ENCODE measurements at regions not wholly inside any gene's neighbourhood (a gene's known extent, or its start where the extent isn't known, plus 50 kb on each side); places are given as distances from the start of the nearest gene placed in this dataset.

- no peak overlapping the region for H2BK15ac ChIP-seq (ENCODE audit: low read depth, poor library complexity, severe bottlenecking)
- H3K4me1 ChIP-seq (ENCODE audit: control insufficient read depth, insufficient read depth, low read depth, low read length): no peaks in the 10 kb centered on the region
- no peak overlapping the region for H2BK12ac ChIP-seq (ENCODE audit: low read length in 2 of 2)
- no peak overlapping the region for H3K4ac ChIP-seq (ENCODE audit: low read depth in 1 of 2, low read length in 2 of 2)
- no peak overlapping the region for H3K23ac ChIP-seq (ENCODE audit: low read length in 2 of 2)
- H2AK5ac ChIP-seq (ENCODE audit: low read length, severe bottlenecking): no peak overlapping the region
- H3K14ac ChIP-seq (ENCODE audit: low read length in 2 of 2): no peak overlapping the region
- no peak for DNase-seq
- no peak overlapping the region for H3K27ac ChIP-seq (ENCODE audit: low read length, poor library complexity, severe bottlenecking)
- no peak overlapping the region for H3K4me2 ChIP-seq (ENCODE audit: low read length, poor library complexity, severe bottlenecking)
- peaks cover 12% of the 10 kb centered on the region for H3K9me3 ChIP-seq (ENCODE audit: control insufficient read depth, low read length)
- H2BK120ac ChIP-seq (ENCODE audit: low read depth, low read length): no peak overlapping the region
- WGBS: no CpG with 5 or more reads among the region's 1 CpG
- H3K36me3 ChIP-seq (ENCODE audit: control insufficient read depth in 1 of 2, insufficient read depth in 2 of 2, low read depth in 1 of 2, low read length in 2 of 2): no peaks in the 10 kb centered on the region
- H2AFZ ChIP-seq (ENCODE audit: low read depth, low read length): no peak overlapping the region
- H3K79me1 ChIP-seq (replicated peaks; ENCODE audit: low read length, poor library complexity, severe bottlenecking): no peaks in the 10 kb centered on the region
- H3K4me3 ChIP-seq (ENCODE audit: insufficient read depth in 1 of 2, low read depth in 1 of 2, low read length in 2 of 2): no peak overlapping the region
- no peak overlapping the region for H4K91ac ChIP-seq (ENCODE audit: low read length)
- H3K18ac ChIP-seq (ENCODE audit: low read depth in 1 of 2, low read length in 2 of 2): no peak overlapping the region
- peak overlapping the region; percentile 34 for H3K9ac ChIP-seq (ENCODE audit: low read length)
- no peak overlapping the region for H4K8ac ChIP-seq (ENCODE audit: low read length)
- no peak overlapping the region for H2BK5ac ChIP-seq (ENCODE audit: low read depth, low read length, poor library complexity, severe bottlenecking)
- no peaks in the 10 kb centered on the region for H3K27me3 ChIP-seq (ENCODE audit: control insufficient read depth in 1 of 2, insufficient read depth in 1 of 2, low read length in 2 of 2)
These were observed 637.7 kb upstream of the CITED2 start for GRCh38 chr6:140012150-140012549.

- DNase-seq: no peak
- Histone ChIP-seq H3K4me3 (ENCODE audit: insufficient read depth in 1 of 2, low read depth in 1 of 2, low read length in 2 of 2) (no peak overlapping the region), H3K14ac (ENCODE audit: low read length in 2 of 2) (no peak overlapping the region), H3K18ac (ENCODE audit: low read depth in 1 of 2, low read length in 2 of 2) (no peak overlapping the region), H3K23ac (ENCODE audit: low read length in 2 of 2) (no peak overlapping the region), H3K4me2 (ENCODE audit: low read length, poor library complexity, severe bottlenecking) (peak overlapping the region; percentile 9), H3K4ac (ENCODE audit: low read depth in 1 of 2, low read length in 2 of 2) (peak overlapping the region in 1 of 2 experiments; percentile 8), H2BK120ac (ENCODE audit: low read depth, low read length) (no peak overlapping the region), H4K8ac (ENCODE audit: low read length) (no peak overlapping the region), H3K4me1 (ENCODE audit: control insufficient read depth, insufficient read depth, low read depth, low read length) (no peaks in the 10 kb centered on the region), H2BK5ac (ENCODE audit: low read depth, low read length, poor library complexity, severe bottlenecking) (no peak overlapping the region), H3K27me3 (ENCODE audit: control insufficient read depth in 1 of 2, insufficient read depth in 1 of 2, low read length in 2 of 2) (no peaks in the 10 kb centered on the region), H3K9ac (ENCODE audit: low read length) (no peak overlapping the region), H2AFZ (ENCODE audit: low read depth, low read length) (no peak overlapping the region), H3K27ac (ENCODE audit: low read length, poor library complexity, severe bottlenecking) (no peak overlapping the region), H2BK12ac (ENCODE audit: low read length in 2 of 2) (no peak overlapping the region), H2AK5ac (ENCODE audit: low read length, severe bottlenecking) (no peak overlapping the region), H3K36me3 (ENCODE audit: control insufficient read depth in 1 of 2, insufficient read depth in 2 of 2, low read depth in 1 of 2, low read length in 2 of 2) (no peaks in the 10 kb centered on the region), H3K9me3 (ENCODE audit: control insufficient read depth, low read length) (peaks cover 12% of the 10 kb centered on the region), H2BK15ac (ENCODE audit: low read depth, poor library complexity, severe bottlenecking) (no peak overlapping the region), H4K91ac (ENCODE audit: low read length) (no peak overlapping the region), H3K79me1 (replicated peaks; ENCODE audit: low read length, poor library complexity, severe bottlenecking) (no peaks in the 10 kb centered on the region)
- 100% methylated on average over 2 of the region's 4 CpGs for WGBS
These were observed 637.1 kb upstream of the CITED2 start for GRCh38 chr6:140011537-140011936.

GRCh38 chr6:140009286-140009685 is 634.8 kb upstream of the CITED2 start:
- no peak for DNase-seq
- no peak overlapping the region for H3K23ac ChIP-seq (ENCODE audit: low read length in 2 of 2)
- no peak overlapping the region for H2BK12ac ChIP-seq (ENCODE audit: low read length in 2 of 2)
- H3K18ac ChIP-seq (ENCODE audit: low read depth in 1 of 2, low read length in 2 of 2): no peak overlapping the region
- no peak overlapping the region for H2BK120ac ChIP-seq (ENCODE audit: low read depth, low read length)
- no peak overlapping the region for H2BK5ac ChIP-seq (ENCODE audit: low read depth, low read length, poor library complexity, severe bottlenecking)
- no peak overlapping the region for H3K9ac ChIP-seq (ENCODE audit: low read length)
- no peak overlapping the region for H2AFZ ChIP-seq (ENCODE audit: low read depth, low read length)
- H3K27me3 ChIP-seq (ENCODE audit: control insufficient read depth in 1 of 2, insufficient read depth in 1 of 2, low read length in 2 of 2): no peaks in the 10 kb centered on the region
- no peak overlapping the region for H3K4me2 ChIP-seq (ENCODE audit: low read length, poor library complexity, severe bottlenecking)
- no peaks in the 10 kb centered on the region for H3K79me1 ChIP-seq (replicated peaks; ENCODE audit: low read length, poor library complexity, severe bottlenecking)
- no peaks in the 10 kb centered on the region for H3K4me1 ChIP-seq (ENCODE audit: control insufficient read depth, insufficient read depth, low read depth, low read length)
- no CpG with 5 or more reads among the region's 3 CpGs for WGBS
- H3K14ac ChIP-seq (ENCODE audit: low read length in 2 of 2): no peak overlapping the region
- no peak overlapping the region for H4K8ac ChIP-seq (ENCODE audit: low read length)
- no peak overlapping the region for H4K91ac ChIP-seq (ENCODE audit: low read length)
- no peak overlapping the region for H2BK15ac ChIP-seq (ENCODE audit: low read depth, poor library complexity, severe bottlenecking)
- no peak overlapping the region for H3K27ac ChIP-seq (ENCODE audit: low read length, poor library complexity, severe bottlenecking)
- H3K4me3 ChIP-seq (ENCODE audit: insufficient read depth in 1 of 2, low read depth in 1 of 2, low read length in 2 of 2): no peak overlapping the region
- no peak overlapping the region for H2AK5ac ChIP-seq (ENCODE audit: low read length, severe bottlenecking)
- no peaks in the 10 kb centered on the region for H3K36me3 ChIP-seq (ENCODE audit: control insufficient read depth in 1 of 2, insufficient read depth in 2 of 2, low read depth in 1 of 2, low read length in 2 of 2)
- H3K9me3 ChIP-seq (ENCODE audit: control insufficient read depth, low read length): peaks cover 12% of the 10 kb centered on the region
- H3K4ac ChIP-seq (ENCODE audit: low read depth in 1 of 2, low read length in 2 of 2): no peak overlapping the region

- H3K9me3 ChIP-seq (ENCODE audit: control insufficient read depth, low read length): peaks cover 12% of the 10 kb centered on the region
- DNase-seq: no peak
- no peak overlapping the region for H3K23ac ChIP-seq (ENCODE audit: low read length in 2 of 2)
- H2AK5ac ChIP-seq (ENCODE audit: low read length, severe bottlenecking): no peak overlapping the region
- no peak overlapping the region for H2BK120ac ChIP-seq (ENCODE audit: low read depth, low read length)
- H3K14ac ChIP-seq (ENCODE audit: low read length in 2 of 2): no peak overlapping the region
- no peaks in the 10 kb centered on the region for H3K79me1 ChIP-seq (replicated peaks; ENCODE audit: low read length, poor library complexity, severe bottlenecking)
- 86% methylated on average over 3 of the region's 4 CpGs for WGBS
- H3K4ac ChIP-seq (ENCODE audit: low read depth in 1 of 2, low read length in 2 of 2): no peak overlapping the region
- no peak overlapping the region for H3K4me3 ChIP-seq (ENCODE audit: insufficient read depth in 1 of 2, low read depth in 1 of 2, low read length in 2 of 2)
- H2BK5ac ChIP-seq (ENCODE audit: low read depth, low read length, poor library complexity, severe bottlenecking): no peak overlapping the region
- H3K9ac ChIP-seq (ENCODE audit: low read length): no peak overlapping the region
- H2BK15ac ChIP-seq (ENCODE audit: low read depth, poor library complexity, severe bottlenecking): no peak overlapping the region
- no peaks in the 10 kb centered on the region for H3K27me3 ChIP-seq (ENCODE audit: control insufficient read depth in 1 of 2, insufficient read depth in 1 of 2, low read length in 2 of 2)
- H4K8ac ChIP-seq (ENCODE audit: low read length): no peak overlapping the region
- no peak overlapping the region for H4K91ac ChIP-seq (ENCODE audit: low read length)
- H3K4me2 ChIP-seq (ENCODE audit: low read length, poor library complexity, severe bottlenecking): no peak overlapping the region
- H3K36me3 ChIP-seq (ENCODE audit: control insufficient read depth in 1 of 2, insufficient read depth in 2 of 2, low read depth in 1 of 2, low read length in 2 of 2): no peaks in the 10 kb centered on the region
- H3K4me1 ChIP-seq (ENCODE audit: control insufficient read depth, insufficient read depth, low read depth, low read length): no peaks in the 10 kb centered on the region
- no peak overlapping the region for H2AFZ ChIP-seq (ENCODE audit: low read depth, low read length)
- H3K27ac ChIP-seq (ENCODE audit: low read length, poor library complexity, severe bottlenecking): no peak overlapping the region
- no peak overlapping the region for H2BK12ac ChIP-seq (ENCODE audit: low read length in 2 of 2)
- no peak overlapping the region for H3K18ac ChIP-seq (ENCODE audit: low read depth in 1 of 2, low read length in 2 of 2)
These were observed 633.1 kb upstream of the CITED2 start for GRCh38 chr6:140007525-140007924.
